Naive thymus-derived CD4-positive, alpha-beta T cell (primary cell): ENCODE measurements at regions not wholly inside any gene's neighbourhood (a gene's known extent, or its start where the extent isn't known, plus 50 kb on each side); places are given as distances from the start of the nearest gene placed in this dataset.

Experiments used
- ATAC-seq: fragments of 150-1000 bp; cut with Tn5 transposase; 2 replicates; pipeline ENCODE4 v1.10.0; 2021; ENCODE audit warnings: mild to moderate bottlenecking, moderate library complexity
- CTCF ChIA-PET: fragments of 350-600 bp; sonication (Branson Sonifier 250); formaldehyde crosslinking; loops from one replicate; lab custom pipeline; 2021; ENCODE audit warnings: antibody characterized with exemption; lab: Charles Lee
- POLR2A ChIA-PET: fragments of 350-600 bp; sonication (Branson Sonifier 250); formaldehyde crosslinking; loops from one replicate; lab custom pipeline; 2021; ENCODE audit warnings: antibody characterized with exemption, inconsistent platforms; lab: Charles Lee
- DNase-seq, 9 donors: peaks; one replicate each; pipeline versions ENCODE4 v3.0.0 to v3.0.0-alpha.2; 2020 to 2022; ENCODE audit warnings: mixed read lengths in 1 of 9
- H3K27ac ChIP-seq: one replicate; pipeline ENCODE4 v1.7.0; 2013; ENCODE audit warnings: mild to moderate bottlenecking, low read depth, low read length, moderate library complexity
- H3K27me3 ChIP-seq, 2 donors: one replicate each; pipeline ENCODE4 v1.7.0; 2013; ENCODE audit warnings: low read length in 2 of 2, mild to moderate bottlenecking in 2 of 2, moderate library complexity in 2 of 2; ENCODE audit not compliant: control insufficient read depth in 2 of 2, insufficient read depth in 2 of 2
- H3K36me3 ChIP-seq, 3 experiments: 1 replicate in 2 of 3; 2 replicates in 1 of 3; pipeline ENCODE4 v1.7.0; 2013; ENCODE audit warnings: low read length in 3 of 3, mild to moderate bottlenecking in 3 of 3, moderate library complexity in 1 of 3; ENCODE audit not compliant: insufficient read depth in 3 of 3, control insufficient read depth in 2 of 3
- H3K4me1 ChIP-seq, 2 donors: one replicate each; pipeline ENCODE4 v1.7.0; 2013; ENCODE audit warnings: low read length in 2 of 2, mild to moderate bottlenecking in 2 of 2, moderate library complexity in 1 of 2; ENCODE audit not compliant: control insufficient read depth in 2 of 2, insufficient read depth in 2 of 2
- H3K4me3 ChIP-seq: 2 replicates; pipeline ENCODE4 v1.7.0; 2013; ENCODE audit warnings: mild to moderate bottlenecking, low read length
- H3K9me3 ChIP-seq, 3 experiments: 1 replicate in 2 of 3; 2 replicates in 1 of 3; pipeline ENCODE4 v1.7.0; 2013; ENCODE audit warnings: low read length in 3 of 3; ENCODE audit not compliant: control insufficient read depth in 2 of 3
- H3K27ac Mint-ChIP-seq, 9 donors: one replicate each; pipeline ENCODE4 v1.8.0; 2020 to 2022; ENCODE audit warnings: mixed read lengths in 9 of 9, mild to moderate bottlenecking in 8 of 9, moderate library complexity in 5 of 9, inconsistent platforms in 2 of 9
- H3K27me3 Mint-ChIP-seq, 5 donors: one replicate each; pipeline ENCODE4 v1.8.0; 2021 to 2022; ENCODE audit warnings: mixed read lengths in 5 of 5, mild to moderate bottlenecking in 1 of 5
- H3K36me3 Mint-ChIP-seq, 5 donors: one replicate each; pipeline ENCODE4 v1.8.0; 2020 to 2022; ENCODE audit warnings: mixed read lengths in 5 of 5, mild to moderate bottlenecking in 3 of 5, inconsistent platforms in 1 of 5
- H3K4me1 Mint-ChIP-seq, 7 donors: one replicate each; pipeline ENCODE4 v1.8.0; 2020 to 2022; ENCODE audit warnings: mixed read lengths in 7 of 7, mild to moderate bottlenecking in 3 of 7, inconsistent platforms in 1 of 7
- H3K4me3 Mint-ChIP-seq, 10 donors: one replicate each; pipeline ENCODE4 v1.8.0; 2020 to 2022; ENCODE audit warnings: mild to moderate bottlenecking in 10 of 10, mixed read lengths in 10 of 10, moderate library complexity in 6 of 10, inconsistent platforms in 2 of 10
- H3K9me3 Mint-ChIP-seq, 11 donors: one replicate each; pipeline ENCODE4 v1.8.0; 2020 to 2022; ENCODE audit warnings: mixed read lengths in 11 of 11, mild to moderate bottlenecking in 4 of 11, inconsistent platforms in 1 of 11, moderate library complexity in 1 of 11
- intact Hi-C, 2 donors: fragments of 100-400 bp; cut with micrococcal nuclease; formaldehyde crosslinking; loops; one replicate each; pipeline ENCODE4 v1.15.1; 2023

DNA sequence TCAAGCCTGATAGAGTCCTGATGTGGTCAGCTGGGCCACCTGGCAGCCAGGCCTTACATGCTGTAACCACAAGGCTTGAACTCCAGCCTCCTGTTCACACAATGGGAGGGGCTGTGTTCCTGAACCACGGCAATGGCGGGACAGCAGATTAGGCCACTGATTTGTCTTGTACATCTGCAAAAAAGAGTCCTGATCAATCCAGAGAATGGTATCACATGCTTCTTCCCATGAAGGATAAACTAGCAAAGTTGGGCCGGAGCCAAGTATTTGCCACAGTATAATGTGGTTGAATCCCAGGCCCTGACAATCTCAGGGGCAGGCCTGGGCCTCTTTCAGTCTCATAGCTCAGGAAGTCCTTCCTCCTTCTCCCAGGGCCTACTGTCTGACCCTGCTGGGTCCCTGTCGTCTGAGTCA, 2182.5 kb upstream of the AGA start:
- Mint-ChIP-seq H3K27ac (no peak overlapping the region), H3K36me3 (no peaks in the 10 kb centered on the region), H3K4me1 (no peaks in the 10 kb centered on the region), H3K27me3 (no peaks in the 10 kb centered on the region), H3K4me3 (no peak overlapping the region), H3K9me3 (no peaks in the 10 kb centered on the region)
- CTCF ChIA-PET: no interaction called here
- Histone ChIP-seq H3K4me1 (no peaks in the 10 kb centered on the region), H3K27ac (no peak overlapping the region), H3K4me3 (no peak overlapping the region), H3K9me3 (no peaks in the 10 kb centered on the region), H3K36me3 (no peaks in the 10 kb centered on the region), H3K27me3 (no peaks in the 10 kb centered on the region)
- intact Hi-C loops: no loop called here
- DNase-seq (no peak), ATAC-seq (no peak)
- POLR2A ChIA-PET: no interaction called here

DNA sequence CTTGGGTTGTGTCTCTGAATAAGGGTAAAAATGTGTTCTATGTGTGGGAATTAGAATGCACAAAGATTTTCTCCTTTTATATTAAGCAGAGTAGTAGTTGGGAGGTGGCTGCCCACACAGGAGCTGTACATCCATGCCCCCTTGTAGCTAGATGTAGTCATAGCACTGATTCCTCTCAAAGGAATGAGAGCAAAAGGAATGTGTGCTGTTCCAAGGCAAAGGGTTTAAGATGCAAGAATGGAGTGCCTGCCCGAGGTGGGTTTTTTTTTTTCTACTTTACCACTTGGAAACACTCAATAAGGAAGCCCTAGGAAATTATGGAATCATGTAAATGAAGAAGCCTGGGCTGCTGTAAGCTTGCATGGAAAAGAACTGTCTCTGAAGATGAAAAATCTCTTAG, 2183.2 kb upstream of the AGA start:
- no peak for ATAC-seq

DNA sequence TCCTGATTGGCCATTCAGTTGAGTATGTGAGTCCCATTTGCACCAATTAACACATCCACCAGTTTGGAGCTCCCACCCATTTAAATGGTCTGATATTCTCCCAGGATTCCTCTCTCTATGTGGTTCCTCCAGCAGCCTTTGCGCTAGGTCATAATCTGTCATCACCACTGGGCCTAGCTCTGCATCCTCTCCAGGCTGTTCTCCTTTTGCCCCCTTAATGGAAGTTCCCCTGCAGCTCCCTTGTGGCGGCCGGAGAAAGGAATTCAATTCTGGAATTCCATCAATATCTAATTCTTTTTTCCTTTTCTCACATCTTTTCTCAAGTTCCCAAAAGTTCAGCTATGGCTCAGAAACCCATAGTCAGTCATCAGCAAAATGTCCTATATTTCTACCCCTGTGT, 2184.4 kb upstream of the AGA start:
- intact Hi-C loops: no loop called here
- Histone ChIP-seq H3K4me3 (no peak overlapping the region), H3K27ac (no peak overlapping the region), H3K4me1 (no peaks in the 10 kb centered on the region), H3K9me3 (no peaks in the 10 kb centered on the region), H3K27me3 (no peaks in the 10 kb centered on the region), H3K36me3 (no peaks in the 10 kb centered on the region)
- ATAC-seq: no peak
- no peak for DNase-seq
- CTCF ChIA-PET: interaction anchor here (0.6 kb wide), 1 partner anchor 246 kb away, joined by 3 read pairs; no protein-coding TSS in a partner anchor
- no peak overlapping the region for H3K27ac Mint-ChIP-seq
- H3K4me1 Mint-ChIP-seq: no peaks in the 10 kb centered on the region
- no peaks in the 10 kb centered on the region for H3K9me3 Mint-ChIP-seq
- H3K36me3 Mint-ChIP-seq: no peaks in the 10 kb centered on the region
- H3K4me3 Mint-ChIP-seq: no peak overlapping the region
- POLR2A ChIA-PET: no interaction called here
- no peaks in the 10 kb centered on the region for H3K27me3 Mint-ChIP-seq

More for the DNA sequence above, 2183.2 kb upstream of the AGA start:
- no peak overlapping the region for H3K27ac ChIP-seq
- no peaks in the 10 kb centered on the region for H3K27me3 ChIP-seq
- H3K9me3 Mint-ChIP-seq: no peaks in the 10 kb centered on the region
- no peak overlapping the region for H3K4me3 Mint-ChIP-seq
- DNase-seq: no peak
- CTCF ChIA-PET: no interaction called here
- no peak overlapping the region for H3K4me3 ChIP-seq
- no peaks in the 10 kb centered on the region for H3K27me3 Mint-ChIP-seq
- no peak overlapping the region for H3K27ac Mint-ChIP-seq
- H3K4me1 Mint-ChIP-seq: no peaks in the 10 kb centered on the region
- no peaks in the 10 kb centered on the region for H3K36me3 ChIP-seq
- no peaks in the 10 kb centered on the region for H3K4me1 ChIP-seq
- no peaks in the 10 kb centered on the region for H3K36me3 Mint-ChIP-seq
- POLR2A ChIA-PET: no interaction called here
- intact Hi-C loops: no loop called here
- H3K9me3 ChIP-seq: no peaks in the 10 kb centered on the region

DNA sequence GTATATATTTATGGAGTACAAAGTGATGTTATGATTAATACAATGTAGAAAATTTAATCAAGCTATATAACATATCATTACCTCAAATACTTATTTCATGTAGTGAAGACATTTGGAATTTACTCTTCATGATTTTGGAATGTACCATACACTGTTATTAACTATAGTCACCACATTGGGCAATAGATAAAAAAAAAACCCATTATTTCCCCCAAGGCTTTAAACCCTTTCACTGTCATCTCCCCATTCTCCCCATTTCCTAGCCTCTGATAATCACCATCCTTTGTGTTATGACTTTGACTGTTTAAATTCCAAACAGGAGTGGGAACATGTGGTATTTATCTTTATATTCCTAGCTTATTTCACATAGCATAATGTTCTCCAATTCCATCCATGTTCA, 2189.1 kb upstream of the AGA start:
- Mint-ChIP-seq H3K27ac (no peak overlapping the region), H3K27me3 (peaks cover 0 to 3% (median 0%) of the 10 kb centered on the region in 5 donors), H3K4me1 (no peaks in the 10 kb centered on the region), H3K9me3 (peaks cover 0 to 9% (median 0%) of the 10 kb centered on the region in 11 donors), H3K36me3 (no peaks in the 10 kb centered on the region), H3K4me3 (no peak overlapping the region)
- Histone ChIP-seq H3K4me3 (no peak overlapping the region), H3K27me3 (no peaks in the 10 kb centered on the region), H3K4me1 (no peaks in the 10 kb centered on the region), H3K27ac (no peak overlapping the region), H3K9me3 (no peaks in the 10 kb centered on the region), H3K36me3 (no peaks in the 10 kb centered on the region)
- intact Hi-C loops: no loop called here
- CTCF ChIA-PET: no interaction called here
- POLR2A ChIA-PET: no interaction called here
- ATAC-seq (no peak), DNase-seq (no peak)

DNA sequence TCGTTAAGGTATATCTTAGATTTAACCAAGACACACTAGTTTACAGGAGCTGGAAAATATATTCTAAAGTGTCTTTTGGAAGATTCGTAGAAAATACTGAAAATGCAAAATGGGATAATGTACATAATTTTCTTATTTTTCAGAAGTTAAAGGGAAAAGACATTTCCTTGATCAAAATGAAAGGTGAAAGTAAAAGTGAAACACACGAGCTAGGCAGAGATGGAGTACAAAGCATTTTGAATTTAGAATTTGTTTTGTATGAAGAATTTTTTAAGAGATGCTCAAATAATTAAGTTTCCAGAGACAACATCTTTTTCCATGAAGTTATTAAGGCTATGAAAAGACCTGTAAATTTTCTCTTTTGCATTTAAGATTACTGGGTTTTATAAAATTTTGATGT, 2192.6 kb upstream of the AGA start:
- peaks cover 0 to 9% (median 2%) of the 10 kb centered on the region in 11 donors for H3K9me3 Mint-ChIP-seq
- no peaks in the 10 kb centered on the region for H3K9me3 ChIP-seq
- no peak overlapping the region for H3K27ac Mint-ChIP-seq
- H3K27ac ChIP-seq: no peak overlapping the region
- ChIA-PET POLR2A (no interaction called here), CTCF (no interaction called here)
- no peak for ATAC-seq
- intact Hi-C loops: no loop called here
- H3K4me3 Mint-ChIP-seq: no peak overlapping the region
- DNase-seq: no peak
- no peaks in the 10 kb centered on the region for H3K4me1 ChIP-seq
- H3K36me3 Mint-ChIP-seq: no peaks in the 10 kb centered on the region
- H3K4me3 ChIP-seq: no peak overlapping the region
- no peaks in the 10 kb centered on the region for H3K4me1 Mint-ChIP-seq
- no peaks in the 10 kb centered on the region for H3K36me3 ChIP-seq
- H3K27me3 Mint-ChIP-seq: peaks cover 0 to 3% (median 0%) of the 10 kb centered on the region in 5 donors
- H3K27me3 ChIP-seq: no peaks in the 10 kb centered on the region

DNA sequence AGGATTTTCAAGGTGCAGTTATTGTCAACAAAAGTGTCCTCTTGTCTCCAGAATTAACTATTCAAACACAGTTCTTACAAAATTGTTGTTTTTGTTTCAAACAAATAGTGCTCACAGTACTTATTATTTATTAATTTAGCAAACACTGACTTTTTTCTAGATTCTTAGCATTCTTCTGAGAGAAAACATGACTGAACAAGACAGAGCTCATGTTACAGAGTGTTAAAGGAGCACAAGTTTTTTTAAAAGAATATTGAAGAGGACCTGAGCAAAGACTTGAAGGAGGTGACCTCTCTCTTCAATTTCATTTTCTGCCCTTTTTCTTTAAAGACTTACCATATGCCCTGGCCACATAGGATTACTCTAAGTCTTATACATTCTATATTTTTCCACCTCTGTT, 2220.3 kb upstream of the AGA start:
- H3K9me3 ChIP-seq: no peaks in the 10 kb centered on the region
- Mint-ChIP-seq H3K9me3 (peaks cover 2 to 24% (median 11%) of the 10 kb centered on the region in 11 donors), H3K27ac (no peak overlapping the region), H3K27me3 (no peaks in the 10 kb centered on the region), H3K4me3 (no peak overlapping the region), H3K4me1 (no peaks in the 10 kb centered on the region), H3K36me3 (no peaks in the 10 kb centered on the region)
- H3K27me3 ChIP-seq: no peaks in the 10 kb centered on the region
- CTCF ChIA-PET: no interaction called here
- no peaks in the 10 kb centered on the region for H3K4me1 ChIP-seq
- ATAC-seq (no peak), DNase-seq (no peak)
- H3K36me3 ChIP-seq: no peaks in the 10 kb centered on the region
- no peak overlapping the region for H3K4me3 ChIP-seq
- POLR2A ChIA-PET: no interaction called here
- intact Hi-C loops: no loop called here
- H3K27ac ChIP-seq: no peak overlapping the region

DNA sequence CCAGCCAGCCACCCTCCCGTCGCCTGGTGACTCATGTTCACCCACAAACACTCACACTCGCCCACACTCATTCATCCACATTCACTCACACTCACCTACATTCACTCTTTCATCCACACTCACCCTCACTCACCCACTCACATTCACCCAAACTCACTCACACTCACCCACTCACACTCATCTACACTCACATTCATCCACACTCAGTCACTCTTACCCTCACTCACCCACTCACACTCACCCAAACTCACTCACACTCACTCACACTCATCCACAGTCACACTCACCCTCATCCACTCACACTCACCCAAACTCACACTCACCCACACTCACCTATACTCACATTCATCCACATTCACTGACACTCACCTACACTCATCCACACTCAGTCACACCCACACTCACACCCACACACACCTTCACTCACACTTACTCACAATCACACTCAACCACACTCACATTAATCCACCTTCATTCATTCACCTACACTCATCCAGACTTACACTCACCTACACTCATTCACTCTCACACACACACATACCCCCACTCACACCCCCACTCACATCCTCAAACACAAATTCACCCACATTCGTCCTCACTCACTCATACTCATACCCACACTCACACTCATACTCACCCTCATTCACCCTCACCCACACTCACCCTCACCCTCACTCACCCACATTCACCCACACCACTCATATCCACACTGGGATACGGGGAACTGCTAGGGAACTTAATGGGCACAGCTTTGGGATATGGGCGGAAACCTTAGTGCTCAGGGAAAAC, 2221.6 kb upstream of the AGA start:
- Mint-ChIP-seq H3K9me3 (peaks cover 5 to 24% (median 13%) of the 10 kb centered on the region in 11 donors), H3K27ac (no peak overlapping the region), H3K27me3 (no peaks in the 10 kb centered on the region), H3K4me1 (no peaks in the 10 kb centered on the region), H3K36me3 (no peaks in the 10 kb centered on the region), H3K4me3 (no peak overlapping the region)
- no peak overlapping the region for H3K4me3 ChIP-seq
- no peaks in the 10 kb centered on the region for H3K36me3 ChIP-seq
- no peaks in the 10 kb centered on the region for H3K27me3 ChIP-seq
- intact Hi-C loops: no loop called here
- peak; percentile 20 for ATAC-seq
- H3K4me1 ChIP-seq: no peaks in the 10 kb centered on the region
- H3K27ac ChIP-seq: no peak overlapping the region
- ChIA-PET POLR2A (no interaction called here), CTCF (no interaction called here)
- H3K9me3 ChIP-seq: no peaks in the 10 kb centered on the region
- no peak for DNase-seq
